SK-N-SH treated with all-trans-retinoic acid at 6 μM for 48 hours (cell line): ENCODE measurements at regions not wholly inside any gene's neighbourhood (a gene's known extent, or its start where the extent isn't known, plus 50 kb on each side); places are given as distances from the start of the nearest gene placed in this dataset.

ENCODE experiments used
- ARNTL ChIP-seq: fragments of 450-650 bp; formaldehyde crosslinking; IDR thresholded peaks from 2 replicates; pipeline ENCODE4 v1.5.0; 2020; ENCODE audit warnings: low read depth, mild to moderate bottlenecking, moderate library complexity, borderline replicate concordance
- CSDC2 ChIP-seq: fragments of 250-450 bp; sonication (Bioruptor Pico); IDR thresholded peaks from 2 replicates; pipeline ENCODE4 v1.5.0; 2020; ENCODE audit warnings: mild to moderate bottlenecking, moderate library complexity
- RARB ChIP-seq: fragments of 250-450 bp; sonication (Bioruptor Pico); IDR thresholded peaks from 2 replicates; pipeline ENCODE4 v1.8.0; 2021; ENCODE audit warnings: mild to moderate bottlenecking, moderate library complexity
- SNAI2 ChIP-seq: fragments of 250-450 bp; sonication (Bioruptor Pico); IDR thresholded peaks from 2 replicates; pipeline ENCODE4 v1.5.0; 2020; ENCODE audit warnings: mild to moderate bottlenecking, moderate library complexity
- ZC3H10 ChIP-seq: fragments of 250-450 bp; sonication (Bioruptor Pico); IDR thresholded peaks from 2 replicates; pipeline ENCODE4 v1.5.1; 2021; ENCODE audit warnings: mild to moderate bottlenecking, moderate library complexity
- ZFP30 ChIP-seq: fragments of 450-650 bp; formaldehyde crosslinking; IDR thresholded peaks from 2 replicates; pipeline ENCODE4 v1.5.0; 2022; ENCODE audit warnings: mild to moderate bottlenecking, moderate library complexity
- TF ChIP-seq, protein P1 (sequence below): fragments of 250-450 bp; sonication (Bioruptor Pico); IDR thresholded peaks from 2 replicates; pipeline ENCODE4 v1.8.0; 2020; ENCODE audit warnings: mild to moderate bottlenecking, moderate library complexity, borderline replicate concordance
- TF ChIP-seq, protein P2 (sequence below): fragments of 250-450 bp; sonication (Bioruptor Pico); IDR thresholded peaks from 2 replicates; pipeline ENCODE4 v1.5.1; 2020; ENCODE audit warnings: low read depth, mild to moderate bottlenecking, moderate library complexity
- TF ChIP-seq, protein P3 (sequence below): fragments of 250-450 bp; sonication (Bioruptor Pico); IDR thresholded peaks from 2 replicates; pipeline ENCODE4 v1.5.1; 2021; ENCODE audit warnings: mild to moderate bottlenecking, moderate library complexity

DNA sequence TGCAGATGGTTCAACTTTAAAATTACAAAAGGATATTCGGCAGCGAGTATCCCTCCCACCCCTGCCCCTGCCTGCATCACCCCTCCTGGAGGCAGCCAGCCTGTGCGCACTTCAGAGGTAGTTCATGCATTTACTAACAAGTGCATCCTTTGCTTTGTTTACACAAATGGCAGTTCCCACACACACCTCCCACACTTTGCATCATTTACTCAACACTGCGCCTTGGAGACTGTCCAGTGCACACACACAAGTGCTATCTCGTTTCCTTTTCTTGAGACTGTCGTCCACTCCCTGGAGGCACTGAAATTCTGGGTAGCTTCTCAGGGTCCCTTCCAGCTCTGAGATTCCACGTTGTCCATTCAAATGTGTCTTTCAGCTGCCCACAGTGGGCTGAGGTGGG is 53.1 kb upstream of the VSX1 start:
- TF ChIP-seq ARNTL (CRISPR knock-in tag) (no peak), CSDC2 (no peak), RARB (no peak), ZC3H10 (CRISPR knock-in tag) (no peak), SNAI2 (CRISPR knock-in tag) (no peak), ZFP30 (CRISPR knock-in tag) (no peak)
- TF ChIP-seq, protein P1, sequence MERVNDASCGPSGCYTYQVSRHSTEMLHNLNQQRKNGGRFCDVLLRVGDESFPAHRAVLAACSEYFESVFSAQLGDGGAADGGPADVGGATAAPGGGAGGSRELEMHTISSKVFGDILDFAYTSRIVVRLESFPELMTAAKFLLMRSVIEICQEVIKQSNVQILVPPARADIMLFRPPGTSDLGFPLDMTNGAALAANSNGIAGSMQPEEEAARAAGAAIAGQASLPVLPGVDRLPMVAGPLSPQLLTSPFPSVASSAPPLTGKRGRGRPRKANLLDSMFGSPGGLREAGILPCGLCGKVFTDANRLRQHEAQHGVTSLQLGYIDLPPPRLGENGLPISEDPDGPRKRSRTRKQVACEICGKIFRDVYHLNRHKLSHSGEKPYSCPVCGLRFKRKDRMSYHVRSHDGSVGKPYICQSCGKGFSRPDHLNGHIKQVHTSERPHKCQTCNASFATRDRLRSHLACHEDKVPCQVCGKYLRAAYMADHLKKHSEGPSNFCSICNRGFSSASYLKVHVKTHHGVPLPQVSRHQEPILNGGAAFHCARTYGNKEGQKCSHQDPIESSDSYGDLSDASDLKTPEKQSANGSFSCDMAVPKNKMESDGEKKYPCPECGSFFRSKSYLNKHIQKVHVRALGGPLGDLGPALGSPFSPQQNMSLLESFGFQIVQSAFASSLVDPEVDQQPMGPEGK (CRISPR knock-in tag) = no peak
- TF ChIP-seq, protein P2, sequence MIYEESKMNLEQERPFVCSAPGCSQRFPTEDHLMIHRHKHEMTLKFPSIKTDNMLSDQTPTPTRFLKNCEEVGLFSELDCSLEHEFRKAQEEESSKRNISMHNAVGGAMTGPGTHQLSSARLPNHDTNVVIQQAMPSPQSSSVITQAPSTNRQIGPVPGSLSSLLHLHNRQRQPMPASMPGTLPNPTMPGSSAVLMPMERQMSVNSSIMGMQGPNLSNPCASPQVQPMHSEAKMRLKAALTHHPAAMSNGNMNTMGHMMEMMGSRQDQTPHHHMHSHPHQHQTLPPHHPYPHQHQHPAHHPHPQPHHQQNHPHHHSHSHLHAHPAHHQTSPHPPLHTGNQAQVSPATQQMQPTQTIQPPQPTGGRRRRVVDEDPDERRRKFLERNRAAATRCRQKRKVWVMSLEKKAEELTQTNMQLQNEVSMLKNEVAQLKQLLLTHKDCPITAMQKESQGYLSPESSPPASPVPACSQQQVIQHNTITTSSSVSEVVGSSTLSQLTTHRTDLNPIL (CRISPR knock-in tag) = no peak
- TF ChIP-seq, protein P3, sequence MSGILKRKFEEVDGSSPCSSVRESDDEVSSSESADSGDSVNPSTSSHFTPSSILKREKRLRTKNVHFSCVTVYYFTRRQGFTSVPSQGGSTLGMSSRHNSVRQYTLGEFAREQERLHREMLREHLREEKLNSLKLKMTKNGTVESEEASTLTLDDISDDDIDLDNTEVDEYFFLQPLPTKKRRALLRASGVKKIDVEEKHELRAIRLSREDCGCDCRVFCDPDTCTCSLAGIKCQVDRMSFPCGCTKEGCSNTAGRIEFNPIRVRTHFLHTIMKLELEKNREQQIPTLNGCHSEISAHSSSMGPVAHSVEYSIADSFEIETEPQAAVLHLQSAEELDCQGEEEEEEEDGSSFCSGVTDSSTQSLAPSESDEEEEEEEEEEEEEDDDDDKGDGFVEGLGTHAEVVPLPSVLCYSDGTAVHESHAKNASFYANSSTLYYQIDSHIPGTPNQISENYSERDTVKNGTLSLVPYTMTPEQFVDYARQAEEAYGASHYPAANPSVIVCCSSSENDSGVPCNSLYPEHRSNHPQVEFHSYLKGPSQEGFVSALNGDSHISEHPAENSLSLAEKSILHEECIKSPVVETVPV = no peak
